GM12878 (cell line): ENCODE measurements at regions not wholly inside any gene's neighbourhood (a gene's known extent, or its start where the extent isn't known, plus 50 kb on each side); places are given as distances from the start of the nearest gene placed in this dataset.

Experiments
- ATAC-seq: fragments of 200-7000 bp; cut with Tn5 transposase; 3 replicates; pipeline ENCODE4 v1.9.1; 2020; ENCODE audit warnings: mild to moderate bottlenecking, moderate library complexity
- BruUV-seq: library from RNA; stranded (reverse); fragments of 400-500 nt; replicated peaks from 2 replicates; lab custom pipeline; 2021; lab: Mats Ljungman, UMichigan
- CTCF ChIA-PET: fragments of 300-600 bp; sonication (Branson Sonifier 250); formaldehyde crosslinking; extraction: SDS; loops from one replicate; lab custom pipeline; 2021; ENCODE audit warnings: inconsistent platforms; lab: Yijun Ruan, JAX
- POLR2A ChIA-PET: fragments of 350-600 bp; formaldehyde crosslinking; extraction: SDS; loops from one replicate; lab custom pipeline; 2021; ENCODE audit warnings: inconsistent platforms; lab: Charles Lee
- RAD21 ChIA-PET: fragments of 300-600 bp; sonication (Branson Sonifier 250); formaldehyde crosslinking; loops from one replicate; lab custom pipeline; 2023; ENCODE audit warnings: antibody characterized with exemption; ENCODE audit not compliant: unreplicated experiment; lab: Charles Lee
- SMC1A ChIA-PET: fragments of 300-600 bp; sonication (Branson Sonifier 250); formaldehyde crosslinking; loops from one replicate; lab custom pipeline; 2023; ENCODE audit not compliant: unreplicated experiment, uncharacterized antibody; lab: Charles Lee
- DNase-seq: peaks from one replicate; pipeline ENCODE4 v3.0.0-alpha.2; 2011; ENCODE audit warnings: low read depth, low spot score
- FAIRE-seq: peaks from 3 replicates; lab custom pipeline; 2011; peaks lifted over from hg19 to GRCh38; lab: Jason Lieb, UNC
- H2AFZ ChIP-seq: 2 replicates; pipeline ENCODE4 v1.6.0; 2011; ENCODE audit warnings: low read depth, low read length, control low read depth; ENCODE audit not compliant: control insufficient read depth
- H3K27ac ChIP-seq: 2 replicates; pipeline ENCODE4 v1.5.1; 2011; ENCODE audit warnings: control low read depth; ENCODE audit not compliant: control insufficient read depth, insufficient read depth
- H3K27me3 ChIP-seq, 2 experiments: replicated peaks in 1 of 2; 2 replicates each; pipeline versions ENCODE4 v1.6.0 to v1.6.1; 2011; ENCODE audit warnings: low read length in 1 of 2; ENCODE audit not compliant: control insufficient read depth in 2 of 2, insufficient read depth in 2 of 2
- H3K36me3 ChIP-seq, 2 experiments: 2 replicates each; pipeline ENCODE4 v1.5.1; 2011; ENCODE audit warnings: low read length in 1 of 2; ENCODE audit not compliant: control insufficient read depth in 2 of 2, insufficient read depth in 2 of 2
- H3K4me1 ChIP-seq: 2 replicates; pipeline ENCODE4 v1.6.1; 2011; ENCODE audit warnings: mild to moderate bottlenecking, low read length, moderate library complexity, mixed read lengths; ENCODE audit not compliant: control insufficient read depth, insufficient read depth
- H3K4me2 ChIP-seq: 2 replicates; pipeline ENCODE4 v1.6.0; 2011; ENCODE audit warnings: control low read depth; ENCODE audit not compliant: control insufficient read depth, insufficient read depth
- H3K4me3 ChIP-seq: fragments of 200-600 bp; sonication (generic); 2 replicates; pipeline ENCODE4 v1.5.1; 2016
- H3K79me2 ChIP-seq: 2 replicates; pipeline ENCODE4 v1.6.0; 2011; ENCODE audit warnings: low read length; ENCODE audit not compliant: control insufficient read depth, insufficient read depth
- H3K9ac ChIP-seq: 2 replicates; pipeline ENCODE4 v1.8.0; 2011; ENCODE audit warnings: low read length, control low read depth, mixed read lengths; ENCODE audit not compliant: control insufficient read depth, insufficient read depth
- H3K9me3 ChIP-seq: replicated peaks from 3 replicates; pipeline ENCODE4 v1.5.1; 2011; ENCODE audit warnings: mild to moderate bottlenecking, low read length; ENCODE audit not compliant: control insufficient read depth, insufficient read depth
- H4K20me1 ChIP-seq: 2 replicates; pipeline ENCODE4 v1.6.0; 2011; ENCODE audit not compliant: control insufficient read depth, insufficient read depth
- ELK1 ChIP-seq: IDR thresholded peaks from 2 replicates; pipeline ENCODE4 v1.6.1; 2012; ENCODE audit warnings: low read depth, low read length, improper control_type of control experiment
- KAT2A ChIP-seq: conservative IDR thresholded peaks from 2 replicates; pipeline ENCODE4 v1.6.1; 2011; ENCODE audit warnings: low read depth, low read length; ENCODE audit not compliant: control insufficient read depth
- MYB ChIP-seq: fragments of 150-350 bp; IDR thresholded peaks from 2 replicates; pipeline ENCODE4 v1.6.1; 2014; ENCODE audit warnings: mild to moderate bottlenecking, low read depth, low read length, borderline replicate concordance
- whole genome bisulfite sequencing: methylation state at CpG from one replicate; pipeline ENCODE4 v1.1.6; 2016; ENCODE audit warnings: low lambda C conversion rate; ENCODE audit not compliant: insufficient replicate concordance, insufficient coverage; ENCODE audit errors: missing lambda C conversion rate; 5-methylcytosine and 5-hydroxymethylcytosine counted together
- in situ Hi-C: fragments of 300-500 bp; cut with MboI; formaldehyde crosslinking; loops from 9 replicates; pipeline ENCODE4 v1.14.3; 2018; ENCODE audit warnings: mixed read lengths
- intact Hi-C: fragments of 100-400 bp; cut with micrococcal nuclease; formaldehyde crosslinking; loops from one replicate; pipeline ENCODE4 v1.14.2; 2022; ENCODE audit not compliant: unreplicated experiment

- DNase-seq = no peak
Measured at GRCh38 chr15:81572190-81572589, 198.2 kb upstream of the TMC3 start.

GRCh38 chr15:81569286-81570080 lies 195.5 kb upstream of the TMC3 start:
- DNase-seq (no peak), ATAC-seq (no peak), FAIRE-seq (no peak)
- Histone ChIP-seq H3K36me3 (no peaks in the 10 kb centered on the region), H3K4me1 (no peaks in the 10 kb centered on the region), H3K4me3 (no peak overlapping the region), H3K79me2 (no peaks in the 10 kb centered on the region), H3K27me3 (no peaks in the 10 kb centered on the region; a peak in 1 of 4 replicates), H3K9ac (no peak overlapping the region), H3K27ac (no peak overlapping the region), H3K4me2 (no peak overlapping the region), H4K20me1 (no peaks in the 10 kb centered on the region), H3K9me3 (no peaks in the 10 kb centered on the region), H2AFZ (no peak overlapping the region)
- BruUV-seq = no TSS peak
- CTCF ChIA-PET = interaction anchor here (0.7 kb wide), 1 partner anchor 273 kb away, joined by 3 read pairs; no protein-coding TSS in a partner anchor
- no peak for TF ChIP-seq ELK1
- TF ChIP-seq MYB = no peak
- in situ Hi-C loops (no loop called here), intact Hi-C loops (no loop called here)
- RAD21 ChIA-PET = no interaction called here
- SMC1A ChIA-PET = no interaction called here
- WGBS = 2% methylated on average over 4 of the region's 4 CpGs
- POLR2A ChIA-PET = no interaction called here

More at GRCh38 chr15:81572190-81572589, 198.2 kb upstream of the TMC3 start:
- Histone ChIP-seq H3K4me1 (no peaks in the 10 kb centered on the region), H3K27me3 (no peaks in the 10 kb centered on the region; a peak in 1 of 4 replicates), H3K9me3 (no peaks in the 10 kb centered on the region), H4K20me1 (no peaks in the 10 kb centered on the region), H3K79me2 (no peaks in the 10 kb centered on the region), H3K27ac (no peak overlapping the region), H3K4me3 (no peak overlapping the region), H3K4me2 (no peak overlapping the region), H2AFZ (no peak overlapping the region), H3K36me3 (no peaks in the 10 kb centered on the region), H3K9ac (no peak overlapping the region)
- in situ Hi-C loops = no loop called here
- ChIA-PET SMC1A (interaction anchor here (0.7 kb wide), 1 partner anchor 19 kb away, joined by 4 read pairs; no protein-coding TSS in a partner anchor), CTCF (interaction anchor here (0.6 to 1.5 kb wide), 3 partner anchors 15 to 136 kb away, joined by 3 read pairs; no protein-coding TSS in a partner anchor), POLR2A (no interaction called here), RAD21 (no interaction called here)
- no peak for ATAC-seq
- BruUV-seq = no TSS peak
- intact Hi-C loops = no loop called here
- no peak for TF ChIP-seq KAT2A
- no peak for FAIRE-seq
